Astrocyte (in vitro differentiated cells and primary cell): ENCODE measurements at regions not wholly inside any gene's neighbourhood (a gene's known extent, or its start where the extent isn't known, plus 50 kb on each side); places are given as distances from the start of the nearest gene placed in this dataset.

Experiments
- DNase-seq: peaks from one replicate; pipeline ENCODE4 v3.0.0-alpha.2; 2010; ENCODE audit warnings: low read depth
- FAIRE-seq: peaks from 2 replicates; lab custom pipeline; 2011; peaks lifted over from hg19 to GRCh38; lab: Jason Lieb, UNC
- H2AFZ ChIP-seq: 2 replicates; pipeline ENCODE4 v1.6.0; 2012; ENCODE audit warnings: low read depth, low read length, inconsistent platforms
- H3K27ac ChIP-seq: 2 replicates; pipeline ENCODE4 v1.5.1; 2011; ENCODE audit warnings: low read depth, low read length, inconsistent platforms
- H3K27me3 ChIP-seq: 2 replicates; pipeline ENCODE4 v1.6.0; 2011; ENCODE audit warnings: low read length, inconsistent platforms; ENCODE audit not compliant: insufficient read depth
- H3K36me3 ChIP-seq: 2 replicates; pipeline ENCODE4 v1.5.1; 2011; ENCODE audit warnings: low read length, inconsistent platforms; ENCODE audit not compliant: insufficient read depth
- H3K4me1 ChIP-seq: 2 replicates; pipeline ENCODE4 v1.5.1; 2011; ENCODE audit warnings: low read length, inconsistent platforms; ENCODE audit not compliant: insufficient read depth
- H3K4me2 ChIP-seq: 2 replicates; pipeline ENCODE4 v1.6.0; 2012; ENCODE audit warnings: low read length, inconsistent platforms
- H3K4me3 ChIP-seq: 2 replicates; pipeline ENCODE4 v1.5.1; 2011; ENCODE audit warnings: low read depth, mild to moderate bottlenecking, low read length, inconsistent platforms; ENCODE audit not compliant: insufficient read depth
- H3K79me2 ChIP-seq: 2 replicates; pipeline ENCODE4 v1.6.0; 2012; ENCODE audit warnings: mild to moderate bottlenecking, low read length, inconsistent platforms; ENCODE audit not compliant: insufficient read depth
- H3K9ac ChIP-seq: 2 replicates; pipeline ENCODE4 v1.6.0; 2012; ENCODE audit warnings: mild to moderate bottlenecking, low read length, inconsistent platforms
- H3K9me3 ChIP-seq: 2 replicates; pipeline ENCODE4 v1.5.1; 2012; ENCODE audit warnings: low read depth, mild to moderate bottlenecking, low read length, inconsistent platforms; ENCODE audit not compliant: insufficient read depth
- H4K20me1 ChIP-seq: 2 replicates; pipeline ENCODE4 v1.6.0; 2012; ENCODE audit warnings: low read length, inconsistent platforms; ENCODE audit not compliant: insufficient read depth
- H3K27ac Mint-ChIP-seq: one replicate; pipeline ENCODE4 v1.8.0; 2021; ENCODE audit warnings: mild to moderate bottlenecking, mixed read lengths; ENCODE audit not compliant: unreplicated experiment
- H3K27me3 Mint-ChIP-seq: one replicate; pipeline ENCODE4 v1.8.0; 2021; ENCODE audit warnings: low read depth, mixed read lengths; ENCODE audit not compliant: unreplicated experiment
- H3K36me3 Mint-ChIP-seq: one replicate; pipeline ENCODE4 v1.8.0; 2021; ENCODE audit warnings: low read depth, mixed read lengths; ENCODE audit not compliant: unreplicated experiment
- H3K4me1 Mint-ChIP-seq: one replicate; pipeline ENCODE4 v1.8.0; 2021; ENCODE audit warnings: low read depth, mixed read lengths; ENCODE audit not compliant: unreplicated experiment
- H3K4me3 Mint-ChIP-seq: one replicate; pipeline ENCODE4 v1.8.0; 2021; ENCODE audit warnings: mild to moderate bottlenecking, moderate library complexity, mixed read lengths; ENCODE audit not compliant: unreplicated experiment
- H3K9me3 Mint-ChIP-seq: one replicate; pipeline ENCODE4 v1.8.0; 2021; ENCODE audit warnings: mild to moderate bottlenecking, mixed read lengths; ENCODE audit not compliant: unreplicated experiment
- EZH2 ChIP-seq: IDR thresholded peaks from 2 replicates; pipeline ENCODE4 v1.6.1; 2012; ENCODE audit warnings: mild to moderate bottlenecking, low read length, inconsistent platforms; ENCODE audit not compliant: insufficient read depth
- TF ChIP-seq, protein P1 (sequence below): IDR thresholded peaks from 2 replicates; pipeline ENCODE4 v1.5.1; 2011; ENCODE audit warnings: low read depth, mild to moderate bottlenecking, inconsistent platforms, low read length, moderate library complexity; ENCODE audit not compliant: insufficient read depth

DNA sequence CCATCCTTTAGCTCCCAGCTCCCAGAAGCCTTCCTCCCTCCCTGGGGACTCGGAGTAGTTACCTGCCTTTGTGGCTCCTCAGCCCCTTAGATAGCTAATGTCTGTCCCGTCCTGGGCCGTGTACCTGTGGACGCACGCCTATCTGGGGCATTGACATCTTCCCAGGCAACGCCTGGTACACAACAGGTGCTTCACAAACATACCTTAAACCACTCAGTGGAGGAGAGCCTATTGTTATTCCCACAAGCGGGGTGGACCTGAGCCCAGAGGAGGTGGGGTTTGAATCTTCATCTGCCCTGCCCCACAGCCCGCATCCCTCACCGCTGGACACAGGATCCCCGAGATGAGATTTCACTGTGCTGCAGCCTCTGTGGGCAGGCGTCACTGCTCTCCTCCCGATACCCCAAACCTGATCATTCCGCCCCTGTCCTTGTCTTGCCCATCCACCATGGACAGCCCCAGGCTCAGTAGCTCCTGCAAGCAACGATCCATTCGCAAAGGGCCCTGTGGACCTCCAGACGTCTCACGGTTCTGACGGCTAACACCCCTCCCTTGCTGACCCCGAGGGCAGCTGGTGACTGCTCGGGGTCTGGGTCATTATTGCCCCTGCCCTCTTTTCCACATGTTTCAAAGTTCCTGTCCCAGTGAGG is 73.8 kb upstream of the SHISAL1 start:
- no peak for DNase-seq
- H4K20me1 ChIP-seq: no peaks in the 10 kb centered on the region
- peaks cover 69% of the 10 kb centered on the region for H3K27me3 Mint-ChIP-seq

GRCh38 chr22:44385781-44386180 is 73.0 kb upstream of the SHISAL1 start:
- H2AFZ ChIP-seq: no peak overlapping the region
- H3K9ac ChIP-seq: no peak overlapping the region
- no peaks in the 10 kb centered on the region for H3K36me3 ChIP-seq
- no peak overlapping the region for H3K4me3 ChIP-seq
- no peak overlapping the region for H3K4me3 Mint-ChIP-seq
- no peak overlapping the region for H3K27ac ChIP-seq
- H3K4me2 ChIP-seq: no peak overlapping the region
- H3K36me3 Mint-ChIP-seq: no peaks in the 10 kb centered on the region
- H4K20me1 ChIP-seq: no peaks in the 10 kb centered on the region
- H3K27me3 ChIP-seq: peaks cover 37% of the 10 kb centered on the region
- FAIRE-seq: no peak
- H3K4me1 ChIP-seq: no peaks in the 10 kb centered on the region
- no peak for TF ChIP-seq EZH2
- TF ChIP-seq, protein P1, sequence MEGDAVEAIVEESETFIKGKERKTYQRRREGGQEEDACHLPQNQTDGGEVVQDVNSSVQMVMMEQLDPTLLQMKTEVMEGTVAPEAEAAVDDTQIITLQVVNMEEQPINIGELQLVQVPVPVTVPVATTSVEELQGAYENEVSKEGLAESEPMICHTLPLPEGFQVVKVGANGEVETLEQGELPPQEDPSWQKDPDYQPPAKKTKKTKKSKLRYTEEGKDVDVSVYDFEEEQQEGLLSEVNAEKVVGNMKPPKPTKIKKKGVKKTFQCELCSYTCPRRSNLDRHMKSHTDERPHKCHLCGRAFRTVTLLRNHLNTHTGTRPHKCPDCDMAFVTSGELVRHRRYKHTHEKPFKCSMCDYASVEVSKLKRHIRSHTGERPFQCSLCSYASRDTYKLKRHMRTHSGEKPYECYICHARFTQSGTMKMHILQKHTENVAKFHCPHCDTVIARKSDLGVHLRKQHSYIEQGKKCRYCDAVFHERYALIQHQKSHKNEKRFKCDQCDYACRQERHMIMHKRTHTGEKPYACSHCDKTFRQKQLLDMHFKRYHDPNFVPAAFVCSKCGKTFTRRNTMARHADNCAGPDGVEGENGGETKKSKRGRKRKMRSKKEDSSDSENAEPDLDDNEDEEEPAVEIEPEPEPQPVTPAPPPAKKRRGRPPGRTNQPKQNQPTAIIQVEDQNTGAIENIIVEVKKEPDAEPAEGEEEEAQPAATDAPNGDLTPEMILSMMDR: no peak
- no peaks in the 10 kb centered on the region for H3K79me2 ChIP-seq
- H3K9me3 Mint-ChIP-seq: no peaks in the 10 kb centered on the region
- H3K27me3 Mint-ChIP-seq: peaks cover 67% of the 10 kb centered on the region
- H3K4me1 Mint-ChIP-seq: no peaks in the 10 kb centered on the region
- DNase-seq: no peak
- H3K27ac Mint-ChIP-seq: no peak overlapping the region
- no peaks in the 10 kb centered on the region for H3K9me3 ChIP-seq

More for the DNA sequence above, 73.8 kb upstream of the SHISAL1 start:
- no peaks in the 10 kb centered on the region for H3K4me1 ChIP-seq
- no peak overlapping the region for H3K27ac ChIP-seq
- no peaks in the 10 kb centered on the region for H3K9me3 ChIP-seq
- Mint-ChIP-seq H3K9me3 (no peaks in the 10 kb centered on the region), H3K36me3 (no peaks in the 10 kb centered on the region), H3K4me3 (no peak overlapping the region), H3K27ac (no peak overlapping the region), H3K4me1 (no peaks in the 10 kb centered on the region)
- no peak for FAIRE-seq
- no peak overlapping the region for H3K4me3 ChIP-seq
- no peak overlapping the region for H3K9ac ChIP-seq
- H3K36me3 ChIP-seq: no peaks in the 10 kb centered on the region
- H3K27me3 ChIP-seq: peaks cover 30% of the 10 kb centered on the region
- H3K4me2 ChIP-seq: no peak overlapping the region
- no peaks in the 10 kb centered on the region for H3K79me2 ChIP-seq
- no peak for TF ChIP-seq EZH2
- TF ChIP-seq, protein P1: no peak
- no peak overlapping the region for H2AFZ ChIP-seq

DNA sequence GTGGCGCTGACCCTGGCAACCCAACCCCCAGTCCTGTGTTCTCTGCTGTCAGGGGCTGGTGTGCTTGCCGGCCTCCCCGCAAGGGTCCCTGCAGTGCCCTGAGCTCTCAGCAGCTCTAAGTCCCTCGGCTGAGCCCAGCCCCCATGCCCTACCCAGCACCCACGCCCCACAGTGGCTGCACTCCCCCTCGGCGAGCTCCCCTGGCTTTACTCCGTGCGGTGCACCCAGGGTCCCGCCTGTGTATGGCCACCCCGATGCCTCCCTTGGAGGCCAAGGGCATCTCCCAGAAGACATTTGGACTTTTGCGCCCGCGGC is 72.5 kb upstream of the SHISAL1 start:
- DNase-seq (no peak), FAIRE-seq (no peak)
- no peak for TF ChIP-seq EZH2
- TF ChIP-seq, protein P1: no peak
- no peaks in the 10 kb centered on the region for H3K4me1 Mint-ChIP-seq
- H3K36me3 ChIP-seq: no peaks in the 10 kb centered on the region
- no peaks in the 10 kb centered on the region for H3K36me3 Mint-ChIP-seq
- H3K4me1 ChIP-seq: no peaks in the 10 kb centered on the region
- no peak overlapping the region for H3K9ac ChIP-seq
- no peaks in the 10 kb centered on the region for H3K9me3 ChIP-seq
- H3K4me3 ChIP-seq: no peak overlapping the region
- H3K27me3 ChIP-seq: peaks cover 40% of the 10 kb centered on the region
- H3K27ac Mint-ChIP-seq: no peak overlapping the region
- no peak overlapping the region for H2AFZ ChIP-seq
- no peak overlapping the region for H3K27ac ChIP-seq
- no peak overlapping the region for H3K4me3 Mint-ChIP-seq
- H3K79me2 ChIP-seq: no peaks in the 10 kb centered on the region
- H3K27me3 Mint-ChIP-seq: peaks cover 69% of the 10 kb centered on the region
- H3K4me2 ChIP-seq: no peak overlapping the region
- no peaks in the 10 kb centered on the region for H4K20me1 ChIP-seq
- no peaks in the 10 kb centered on the region for H3K9me3 Mint-ChIP-seq
